Limb (tissue), 2 donors: ENCODE measurements at regions not wholly inside any gene's neighbourhood (a gene's known extent, or its start where the extent isn't known, plus 50 kb on each side); places are given as distances from the start of the nearest gene placed in this dataset.
A peak's percentile ranks its signal among the peaks of the same experiment; 100 is the strongest.

Experiments
- DNase-seq, 2 donors: peaks; one replicate each; pipeline ENCODE4 v3.0.0-alpha.2; 2016; ENCODE audit errors: extremely low spot score in 2 of 2

DNA sequence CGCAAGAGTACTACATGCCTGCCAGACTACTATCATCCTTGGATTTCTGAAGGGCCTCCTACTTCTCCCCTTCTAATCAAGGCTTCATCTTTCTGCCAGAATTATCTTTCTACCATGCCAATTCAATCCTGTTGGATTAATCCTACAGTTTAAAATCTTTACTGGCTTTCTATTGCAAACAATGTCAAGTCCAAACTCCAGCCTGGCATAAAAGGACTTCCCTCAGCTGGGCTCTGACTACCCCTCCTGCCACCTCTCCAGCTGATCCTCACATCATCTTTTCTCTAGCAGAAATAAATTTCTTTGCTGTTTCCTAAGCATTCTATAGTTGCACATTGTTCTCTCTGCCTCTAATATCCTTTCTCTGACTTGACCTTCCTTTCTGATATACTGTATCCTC is 119.7 kb upstream of the RAD23B start:
- no peak for DNase-seq

DNA sequence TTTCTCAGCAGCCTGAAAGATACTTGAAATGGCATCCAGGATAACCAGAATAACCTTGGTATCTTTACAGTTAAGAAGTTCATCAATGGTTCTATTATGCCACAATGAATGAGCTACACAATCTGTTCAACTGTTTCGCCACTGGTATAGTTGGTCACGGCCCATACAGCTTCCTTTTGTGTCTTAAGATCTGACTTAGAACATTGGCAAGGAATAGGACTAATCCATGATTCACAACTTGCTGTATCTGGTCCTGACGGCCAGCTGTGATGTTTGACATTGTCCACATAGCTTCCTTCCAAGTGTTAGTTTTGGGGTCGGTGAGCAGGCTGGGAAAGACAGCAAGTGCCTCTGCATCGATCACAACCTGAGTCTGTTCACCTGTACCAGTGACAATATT is 113.3 kb upstream of the RAD23B start:
- no peak for DNase-seq

DNA sequence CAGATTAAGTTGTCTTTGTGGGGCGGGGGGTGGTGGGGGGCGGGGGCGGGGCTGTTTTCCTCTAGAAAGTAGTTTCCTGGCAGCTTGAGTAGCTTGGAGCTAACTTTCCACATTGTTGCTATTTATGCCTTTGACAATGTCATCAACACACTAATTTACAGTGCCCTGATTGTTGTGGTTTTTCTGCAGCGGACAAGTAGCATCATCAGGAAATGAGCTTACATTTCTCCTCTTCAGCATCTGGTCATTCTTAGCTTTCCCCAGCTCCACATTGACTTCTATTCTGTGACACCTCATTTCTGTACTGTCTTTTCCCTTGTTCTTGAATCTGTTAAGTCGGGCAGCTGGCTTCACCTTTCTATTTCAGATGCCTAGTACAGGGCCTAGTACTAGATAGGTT is 112.3 kb upstream of the RAD23B start:
- DNase-seq, result no peak

DNA sequence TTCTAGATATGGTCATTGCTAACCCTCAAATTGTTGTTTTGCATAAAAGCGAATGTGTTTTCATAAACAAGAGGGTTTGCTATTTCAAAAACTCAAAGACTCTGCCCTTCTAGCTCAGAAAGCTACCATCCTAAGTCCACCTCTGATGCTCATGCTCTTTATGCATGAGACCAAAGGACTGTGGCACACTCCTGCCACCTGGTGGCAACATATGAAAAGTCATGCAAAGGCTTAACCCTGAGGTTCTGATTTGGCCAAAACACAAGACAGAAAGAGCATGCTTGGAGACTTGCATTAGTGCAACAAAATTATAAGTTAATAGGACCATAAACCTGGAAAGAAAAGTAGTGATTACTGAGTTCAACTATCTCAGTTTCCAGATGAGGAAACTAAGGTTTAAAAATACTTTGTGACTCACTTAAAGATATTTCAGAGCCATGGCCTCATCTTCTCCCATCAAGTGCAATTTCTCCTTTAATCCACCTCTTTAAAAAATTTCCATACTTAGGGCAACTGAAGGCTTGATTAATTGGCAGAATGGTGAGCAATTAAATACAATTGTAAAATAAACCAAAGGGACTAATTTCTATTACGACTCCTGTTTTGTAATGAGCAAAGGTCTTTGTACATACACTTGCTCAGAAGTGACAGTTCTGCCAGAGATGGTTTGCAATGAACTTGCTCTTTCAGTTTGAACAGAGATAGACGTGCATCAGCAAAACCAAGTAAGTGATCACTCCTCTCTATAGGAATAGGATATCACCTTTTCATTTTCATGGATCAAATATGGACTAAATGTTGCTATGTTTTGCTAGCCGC is 110.7 kb upstream of the RAD23B start:
- peak; percentile 85 to 89 for DNase-seq

DNA sequence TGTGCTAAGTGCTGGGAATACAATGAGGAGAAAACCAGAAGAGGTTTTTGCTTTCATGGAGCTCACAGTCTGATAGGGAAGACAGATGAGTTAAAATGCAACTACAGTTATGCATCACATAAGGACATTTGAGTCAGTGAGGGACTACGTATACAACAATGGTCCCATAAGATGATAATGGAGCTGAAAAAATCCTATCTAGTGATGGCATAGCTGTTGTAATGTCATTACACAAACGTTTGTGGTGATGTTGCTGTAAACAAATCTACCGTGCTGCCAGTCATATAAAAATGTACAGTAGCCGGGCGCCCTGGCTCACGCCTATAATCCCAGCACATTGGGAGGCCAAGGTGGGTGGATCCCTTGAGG is 110.1 kb upstream of the RAD23B start:
- no peak for DNase-seq

DNA sequence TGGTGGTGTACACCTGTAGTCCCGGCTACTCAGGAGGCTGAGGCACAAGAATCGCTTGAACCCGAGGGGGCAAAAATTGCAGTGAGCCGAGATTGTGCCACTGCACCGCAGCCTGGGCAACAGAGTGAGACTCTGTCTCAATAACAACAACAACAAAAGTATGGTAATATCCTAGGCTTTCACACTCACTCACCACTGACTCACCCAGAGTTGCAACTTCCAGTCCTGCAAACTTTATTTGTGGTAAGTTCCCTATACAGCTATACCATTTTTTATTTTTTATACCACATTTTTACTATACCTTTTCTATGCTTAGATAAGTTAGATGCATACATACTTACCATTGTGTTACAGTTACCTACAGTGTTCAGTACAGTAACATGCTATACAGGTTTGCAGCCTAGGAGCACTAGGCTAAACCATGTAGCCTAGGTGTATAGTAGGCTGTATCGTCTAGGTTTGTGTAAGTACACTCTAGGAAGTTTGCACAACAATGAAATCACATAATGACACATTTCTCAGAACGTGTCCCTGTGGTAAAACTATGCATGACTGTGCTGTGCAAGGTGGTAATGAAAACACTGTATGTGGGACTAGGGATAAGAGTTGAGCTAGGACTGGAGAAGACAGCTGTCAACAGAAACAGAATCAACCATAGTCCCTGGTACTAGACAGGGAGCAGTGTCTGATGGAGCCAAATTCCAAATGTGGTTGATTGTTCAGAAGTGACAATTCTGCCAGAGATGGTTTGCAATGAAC is 109.5 kb upstream of the RAD23B start:
- no peak for DNase-seq

DNA sequence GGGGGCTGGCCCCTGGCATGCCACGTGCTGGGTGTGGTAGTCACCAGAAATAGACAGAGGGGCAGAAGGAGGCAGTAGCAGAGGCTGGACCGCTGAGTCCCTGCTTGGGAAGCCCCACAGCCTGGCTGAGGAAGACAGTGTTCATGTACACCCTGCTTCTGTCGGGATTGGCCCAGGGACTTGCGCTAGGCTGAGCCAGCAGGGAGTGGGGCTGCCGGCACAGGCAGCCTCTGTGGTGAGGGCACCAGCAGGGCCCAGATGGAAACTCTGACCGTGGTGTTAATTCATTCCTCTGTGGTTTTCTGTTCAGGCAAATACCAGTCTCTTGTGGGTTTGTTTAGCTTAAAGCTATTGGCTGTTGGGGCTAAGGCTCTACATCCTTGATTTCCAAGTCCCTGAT is 108.6 kb upstream of the RAD23B start:
- no peak for DNase-seq

DNA sequence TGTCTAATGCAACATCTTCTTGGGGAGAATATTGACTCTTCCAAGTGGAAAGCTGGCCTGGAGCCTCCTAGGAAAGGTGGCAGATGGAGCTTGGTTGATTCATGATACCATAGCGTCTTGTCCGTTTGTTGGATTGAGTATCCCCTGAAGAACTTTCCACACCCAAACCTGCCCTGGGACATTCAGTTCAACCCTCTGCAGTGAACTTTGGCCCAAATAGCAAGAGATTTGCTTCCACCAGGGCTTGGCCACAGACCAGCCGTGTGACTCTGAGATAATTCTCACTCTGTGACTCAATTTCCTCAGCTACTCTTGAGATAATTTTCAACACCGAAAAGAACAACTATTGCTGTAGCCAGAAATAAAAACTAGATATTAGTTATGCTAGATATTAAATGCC is 108.0 kb upstream of the RAD23B start:
- DNase-seq, result no peak

DNA sequence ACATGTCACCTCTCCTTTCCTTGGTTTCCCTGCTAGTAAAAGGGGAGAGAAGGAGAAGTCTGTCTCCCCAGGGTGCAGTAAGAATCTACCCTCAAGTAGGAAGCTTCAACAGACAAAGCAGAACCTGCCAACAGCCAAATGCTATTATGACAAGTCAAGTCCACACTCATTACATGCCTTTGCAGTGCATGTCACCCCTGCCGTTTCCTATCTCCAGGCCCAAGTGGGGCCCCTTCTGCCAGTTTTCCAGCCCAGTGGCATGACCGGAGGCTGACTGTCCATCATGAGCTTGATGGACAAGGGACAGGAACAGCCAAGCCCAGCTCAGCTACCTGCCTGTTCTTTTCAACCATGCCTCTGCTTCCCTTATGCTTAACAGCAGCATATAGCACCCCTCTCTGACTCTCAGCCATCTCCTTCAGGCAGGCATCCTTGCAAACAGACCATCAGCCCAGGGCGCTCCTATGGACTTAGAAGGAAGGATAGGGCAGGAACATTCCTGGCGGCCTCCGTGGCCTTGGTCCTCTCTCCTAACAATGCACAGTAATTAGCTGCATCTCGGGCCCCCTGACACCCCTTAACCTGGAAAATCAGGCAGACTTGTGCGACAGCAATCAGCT is 107.2 kb upstream of the RAD23B start:
- no peak for DNase-seq

DNA sequence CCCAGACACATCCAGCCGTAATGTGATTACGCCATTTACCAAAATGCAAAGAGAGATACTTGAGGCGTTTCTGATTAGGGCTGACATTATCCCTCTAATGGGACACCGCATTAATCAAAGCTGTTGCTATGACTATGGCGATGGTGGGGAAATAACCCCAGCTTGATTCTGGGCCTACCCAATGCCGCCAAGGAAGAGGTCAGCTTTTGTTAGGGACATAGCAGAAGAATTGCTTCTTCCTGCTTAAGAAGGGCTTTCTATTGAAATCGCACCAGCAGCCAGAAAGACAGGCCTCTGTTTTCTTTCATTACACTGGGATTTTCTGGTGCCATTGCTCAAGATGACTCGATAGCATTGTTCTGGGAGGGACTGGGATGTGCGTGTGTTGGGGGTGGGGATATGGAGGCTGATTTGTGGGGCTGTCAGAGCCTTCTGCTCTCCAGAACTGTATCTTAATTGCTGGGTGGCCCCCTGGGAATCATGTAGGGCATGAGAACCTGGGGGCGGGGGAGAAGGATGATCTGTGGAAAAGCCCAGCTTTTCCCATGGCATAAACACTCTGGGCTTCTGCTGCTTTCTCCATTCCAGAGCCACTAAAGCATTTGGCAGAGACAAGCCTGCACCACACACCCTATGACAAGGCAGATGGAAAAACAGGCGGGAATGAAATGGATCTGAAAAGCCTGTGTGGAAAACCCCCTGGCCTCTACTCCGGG is 106.5 kb upstream of the RAD23B start:
- DNase-seq, result peak; percentile 42 to 56

DNA sequence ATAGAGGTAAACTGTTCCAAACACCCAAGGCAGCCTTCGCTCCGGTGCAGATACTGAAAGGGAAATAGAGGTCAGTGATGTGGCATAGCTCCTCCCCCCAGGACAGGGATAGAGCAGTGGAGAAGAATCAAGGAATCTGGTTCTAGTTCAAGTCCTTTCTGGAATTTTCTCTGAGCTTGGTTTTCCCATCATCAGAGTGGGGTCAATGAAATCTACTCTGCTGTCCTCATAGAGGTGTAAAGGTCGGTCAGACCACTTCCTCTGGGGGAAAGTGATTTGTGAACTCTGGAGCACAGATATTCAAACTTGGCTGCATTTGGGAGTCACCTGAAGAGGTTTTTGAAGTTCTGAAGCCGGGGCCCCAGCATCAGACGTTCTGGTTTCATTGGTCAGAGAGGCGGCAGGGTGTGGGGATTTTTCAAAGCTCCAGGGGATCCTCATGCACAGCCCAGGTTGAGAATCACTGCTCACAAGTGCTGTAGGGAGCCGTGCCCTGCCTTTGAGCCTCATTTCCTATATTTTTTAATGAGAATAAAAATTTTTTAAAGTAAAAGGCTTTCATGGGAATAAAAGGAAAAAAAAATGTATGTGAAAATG is 105.7 kb upstream of the RAD23B start:
- DNase-seq, result no peak

DNA sequence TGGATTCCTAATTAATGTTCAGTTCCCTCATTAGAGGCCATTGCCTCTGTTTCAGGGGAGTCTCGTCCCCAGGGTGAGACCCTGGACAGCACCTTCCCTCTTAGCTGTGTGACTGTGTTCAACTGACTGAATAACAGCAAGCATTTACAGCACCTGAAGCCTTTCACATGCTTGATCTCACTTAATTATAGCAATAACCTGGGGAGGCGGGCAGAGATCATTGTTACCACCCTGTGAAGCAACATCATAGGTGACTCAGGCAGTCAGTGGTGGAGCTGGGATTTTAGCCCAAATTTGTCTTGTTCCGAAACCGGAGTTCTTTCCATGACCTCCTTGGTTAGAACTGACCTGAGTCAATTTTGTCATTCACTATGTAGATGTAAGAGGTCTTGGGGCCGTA is 105.2 kb upstream of the RAD23B start:
- no peak for DNase-seq

DNA sequence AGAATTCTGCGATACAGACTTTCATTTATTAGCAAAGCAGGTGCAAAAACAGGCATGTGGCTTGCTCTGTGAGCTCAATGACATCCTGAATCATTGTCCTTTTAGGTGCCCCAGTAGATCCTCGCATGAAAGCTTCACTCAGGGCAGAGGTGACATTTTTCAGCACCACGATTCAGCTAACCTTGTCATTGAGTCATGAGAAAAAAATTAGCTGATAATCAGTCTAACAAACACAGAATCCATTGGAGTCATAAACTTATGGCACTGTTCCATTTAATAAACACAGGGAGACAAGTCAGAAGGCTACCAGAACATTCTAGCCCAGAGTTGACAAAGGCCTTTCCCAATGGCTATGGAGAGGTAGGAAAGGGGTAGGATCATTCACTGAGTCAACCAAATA is 104.8 kb upstream of the RAD23B start:
- DNase-seq, result no peak

DNA sequence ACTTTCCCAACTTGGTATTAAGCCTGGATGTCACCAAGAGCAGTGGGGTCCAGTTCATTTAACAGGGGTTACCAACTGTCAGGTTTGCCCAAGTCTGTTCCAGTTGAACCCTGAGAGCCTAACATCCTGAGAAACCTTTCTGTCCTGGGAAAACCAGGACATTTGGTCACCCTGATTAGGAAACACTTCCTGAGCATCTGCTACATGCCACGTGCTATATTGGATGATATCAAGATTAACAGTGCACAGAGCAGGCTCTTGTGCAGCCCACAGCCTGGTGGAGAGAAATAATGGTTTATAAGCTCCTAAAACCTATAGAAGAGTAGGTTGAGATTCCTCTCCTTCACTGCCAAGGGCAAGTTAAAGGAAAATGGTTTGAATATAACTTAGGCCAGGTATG is 102.9 kb upstream of the RAD23B start:
- DNase-seq, result no peak

DNA sequence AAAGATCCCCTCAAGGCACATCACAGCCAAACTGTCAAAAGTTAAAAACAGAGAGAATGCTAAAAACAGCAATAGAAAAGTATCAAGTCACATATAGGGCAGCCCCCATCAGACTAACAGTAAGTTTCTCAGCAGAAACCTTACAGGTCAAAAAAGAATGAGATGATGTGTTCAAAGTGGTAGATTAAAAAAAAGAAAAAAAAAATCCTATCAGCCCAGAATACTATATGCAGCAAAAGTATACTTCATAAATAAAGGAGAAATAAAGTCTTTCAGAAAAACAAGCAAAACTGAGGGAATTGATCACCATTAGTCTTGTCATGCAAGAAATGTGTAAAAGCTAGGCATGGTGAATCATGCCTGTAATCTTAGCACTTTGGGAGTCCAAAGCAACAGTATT is 99.9 kb upstream of the RAD23B start:
- DNase-seq, result no peak

DNA sequence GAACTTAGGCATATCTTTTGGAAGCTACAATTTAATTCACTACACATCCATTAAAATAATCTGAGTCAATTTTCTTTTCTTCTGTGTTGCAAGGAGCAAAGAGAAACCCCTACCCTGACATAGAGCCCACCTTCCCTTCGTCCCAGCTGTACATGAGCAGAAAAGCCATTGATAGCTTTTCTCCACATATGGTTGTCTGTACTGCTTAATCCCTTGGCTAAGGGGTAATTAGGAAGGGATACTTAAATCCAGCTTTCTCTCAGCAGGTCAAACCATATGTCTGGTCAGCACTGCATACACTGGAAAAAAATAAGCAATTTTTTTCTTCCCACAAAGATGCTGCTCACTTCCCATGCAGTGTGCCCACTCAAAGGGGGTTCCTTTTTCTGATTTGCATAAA is 94.7 kb upstream of the RAD23B start:
- no peak for DNase-seq

DNA sequence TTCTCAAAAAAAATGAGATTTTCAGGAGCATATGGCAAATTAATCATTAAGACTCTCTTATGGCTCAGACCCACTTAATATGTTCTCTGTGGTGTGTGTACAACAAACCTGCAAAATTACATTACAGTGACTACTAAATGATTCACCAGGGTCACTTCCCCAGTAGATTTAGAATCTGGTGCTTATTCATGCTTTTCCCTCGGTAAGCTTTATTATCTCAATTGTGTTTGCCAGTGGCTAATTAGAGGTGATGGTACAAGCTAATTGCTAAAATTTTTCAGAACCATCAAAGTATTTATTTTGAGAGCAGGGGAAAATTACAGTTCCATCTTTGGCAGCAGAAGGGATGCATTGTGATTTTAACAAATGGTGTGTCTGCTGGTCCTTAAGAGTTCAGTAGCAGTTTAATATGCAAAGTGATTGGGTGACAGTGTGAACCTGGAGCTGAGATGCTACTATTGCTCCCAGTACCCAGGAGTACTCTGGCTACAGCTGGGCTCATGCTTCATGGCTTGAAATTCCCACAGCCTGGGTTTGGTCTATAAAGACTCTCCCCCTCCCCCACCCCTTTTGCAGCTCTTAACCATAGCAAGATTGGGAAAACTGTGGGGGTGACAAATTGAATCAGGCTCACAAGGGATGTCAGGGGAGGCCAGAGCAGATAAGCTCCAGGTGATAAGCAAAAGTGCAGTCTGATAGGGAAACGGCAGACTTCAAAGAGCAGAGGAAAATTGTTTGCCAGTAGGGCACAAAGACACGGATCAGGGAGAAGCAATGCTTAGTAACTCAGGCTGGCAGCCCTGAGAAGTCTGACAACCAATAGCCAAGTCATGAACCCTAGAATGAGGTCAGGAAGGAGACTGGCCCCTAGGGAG is 92.8 kb upstream of the RAD23B start:
- DNase-seq, result no peak

DNA sequence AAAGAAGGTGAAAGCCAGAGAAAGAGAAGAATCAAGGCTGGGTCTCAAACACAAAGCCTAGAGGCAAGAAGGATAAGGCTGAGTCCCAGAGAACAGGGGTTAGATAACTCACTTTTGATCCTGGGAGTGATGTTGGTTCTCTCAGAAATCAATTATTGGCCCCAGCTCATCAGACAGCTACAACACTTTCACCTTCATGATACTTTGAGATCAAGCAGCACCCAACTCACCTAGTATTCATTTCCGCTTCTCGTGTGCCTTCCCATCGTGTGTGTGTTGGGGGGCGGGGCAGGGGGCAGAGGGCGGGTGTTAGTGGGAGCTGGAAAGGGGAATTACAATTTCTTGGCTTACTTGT is 92.2 kb upstream of the RAD23B start:
- DNase-seq, result no peak

DNA sequence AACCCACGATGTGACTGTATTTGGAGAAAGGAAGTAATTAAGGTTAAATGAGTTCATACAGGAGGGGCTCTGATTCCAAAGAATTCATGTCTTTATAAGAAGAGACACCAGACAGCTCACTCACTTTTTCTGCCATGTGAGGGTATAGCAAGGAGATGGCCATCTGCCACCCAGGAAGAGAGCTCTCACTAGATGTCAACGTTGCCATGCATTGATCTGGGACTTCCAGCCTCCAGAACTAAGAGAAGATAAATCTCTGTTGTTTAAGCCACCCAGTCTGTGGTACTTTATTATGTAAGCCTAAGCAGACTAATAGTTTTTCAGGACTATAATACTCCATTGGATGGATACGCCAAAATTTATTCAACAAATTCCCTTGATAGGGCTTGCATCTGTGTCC is 89.8 kb upstream of the RAD23B start:
- DNase-seq, result no peak

DNA sequence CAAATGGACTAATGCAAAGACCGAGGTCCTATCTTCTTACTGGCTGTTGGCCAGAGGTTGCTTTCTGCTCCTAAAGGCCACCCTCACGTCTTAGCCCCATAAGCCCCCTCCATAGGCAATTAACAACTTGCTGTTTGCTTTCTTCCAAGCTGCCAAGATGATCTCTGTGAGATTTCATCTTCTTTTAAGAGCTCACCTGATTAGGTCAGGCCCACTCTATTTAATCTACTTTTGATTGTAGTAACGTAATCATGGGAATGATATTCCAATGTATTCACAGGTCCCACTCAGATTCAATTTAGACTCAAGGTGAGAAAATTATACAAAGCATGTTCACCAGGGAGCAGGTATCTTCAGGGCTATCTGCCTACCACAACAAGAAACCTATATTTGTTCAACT is 84.4 kb upstream of the RAD23B start:
- no peak for DNase-seq

DNA sequence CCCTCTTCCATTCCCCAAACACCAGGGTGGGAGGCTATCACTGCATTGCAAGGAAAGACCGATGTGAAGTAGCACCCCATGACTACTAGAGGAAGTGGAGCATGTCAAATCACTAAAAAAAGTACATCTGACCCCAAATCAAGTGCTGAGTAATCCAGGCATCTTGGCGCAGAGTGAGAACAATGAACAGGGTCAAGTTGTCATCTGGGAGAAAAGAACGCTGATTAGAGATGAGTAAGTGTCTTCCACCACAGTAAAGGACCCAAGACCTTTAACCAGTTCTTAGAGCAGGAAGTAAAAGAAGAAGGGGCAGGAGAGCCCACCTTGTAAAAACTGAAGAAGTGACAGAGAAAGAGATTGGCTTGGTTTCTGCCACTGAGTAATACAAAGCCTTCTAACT is 75.0 kb upstream of the RAD23B start:
- DNase-seq, result no peak
